ENCODE measurements at regions not wholly inside any gene's neighbourhood (a gene's known extent, or its start where the extent isn't known, plus 50 kb on each side); places are given as distances from the start of the nearest gene placed in this dataset.

DNA sequence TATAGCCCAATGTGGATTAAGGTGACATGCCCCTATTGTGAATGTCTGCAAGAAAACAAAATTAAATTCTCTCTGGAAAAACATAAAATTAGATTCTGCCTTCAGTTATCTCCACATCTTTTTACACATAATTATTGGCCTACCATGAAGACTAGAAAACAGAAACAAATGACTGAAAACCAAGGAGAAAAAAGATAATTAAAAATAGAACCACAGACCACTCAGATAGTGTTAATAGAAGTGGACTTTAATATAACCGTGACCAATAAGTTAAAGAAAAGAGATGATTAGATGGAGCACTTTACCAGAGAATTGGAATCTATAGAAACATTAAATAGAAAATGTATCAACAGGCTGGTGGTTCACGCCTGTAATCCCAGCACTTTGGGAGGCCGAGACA is 445.7 kb downstream of the EPM2A start:
- no peak for DNase-seq

DNA sequence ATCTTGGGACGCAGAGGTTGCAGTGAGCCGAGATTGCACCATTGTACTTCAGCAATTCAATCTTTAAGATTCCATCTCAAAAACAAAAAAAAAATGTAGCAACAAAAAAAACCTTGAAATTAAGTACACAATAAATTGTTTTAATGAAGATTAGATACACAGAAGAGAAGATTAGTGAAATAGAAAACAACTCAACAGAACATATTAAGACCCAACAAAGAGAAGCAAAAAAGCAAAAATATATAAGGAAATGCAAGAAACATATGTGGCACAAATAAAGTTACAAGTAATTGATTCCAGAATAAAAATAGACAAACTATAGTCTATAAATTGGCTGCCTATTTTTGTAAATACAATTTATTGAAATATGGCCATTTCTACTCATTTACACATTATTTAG is 445.2 kb downstream of the EPM2A start:
- no peak for DNase-seq

- DNase-seq: no peak
Measured at GRCh38 chr6:145292066-145292465, 443.3 kb downstream of the EPM2A start.

- no peak for DNase-seq
Measured at GRCh38 chr6:145294942-145295341, 440.4 kb downstream of the EPM2A start.

- no peak for DNase-seq
Measured at GRCh38 chr6:145295746-145296145, 439.6 kb downstream of the EPM2A start.

DNA sequence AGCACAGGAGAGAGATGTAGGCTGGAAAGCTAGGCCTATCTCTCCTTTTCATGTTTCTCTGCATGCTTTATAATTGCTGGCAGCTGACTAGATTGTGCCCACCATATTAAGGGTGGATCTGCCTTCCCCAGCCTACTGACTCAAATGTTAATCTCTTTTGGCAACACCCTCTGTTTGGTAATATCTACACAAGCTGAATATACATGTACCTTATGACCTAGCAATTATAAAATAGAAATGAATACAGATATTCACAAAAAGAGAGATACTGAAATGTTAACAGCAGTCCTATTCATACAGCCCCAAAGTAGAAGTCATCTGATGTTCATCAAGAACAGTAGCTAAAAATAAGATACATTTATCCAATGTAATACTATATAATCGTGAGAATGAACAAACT is 429.6 kb downstream of the EPM2A start:
- DNase-seq: no peak

- no peak for DNase-seq
Measured at GRCh38 chr6:145306489-145306888, 428.8 kb downstream of the EPM2A start.

GRCh38 chr6:145309842-145310535 is 425.3 kb downstream of the EPM2A start:
- no peak for DNase-seq

DNA sequence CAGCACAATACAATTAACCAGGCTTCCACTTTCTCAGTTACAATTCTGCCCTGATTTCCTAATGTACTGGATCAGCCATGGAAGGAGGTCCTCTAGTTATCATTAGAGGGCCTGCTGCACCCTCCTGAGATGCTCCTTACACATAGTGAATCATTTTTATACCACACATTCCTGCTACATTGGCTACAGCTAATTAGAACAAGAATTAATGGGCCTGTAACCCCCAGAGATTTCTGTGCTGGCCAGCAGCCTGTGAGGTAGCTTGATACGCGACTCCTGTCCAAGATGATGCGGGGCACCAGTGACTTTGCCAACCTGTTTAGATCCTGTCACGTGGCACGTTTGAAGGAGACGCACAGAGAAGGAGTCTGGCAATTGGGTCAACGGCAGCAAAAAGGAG is 422.8 kb downstream of the EPM2A start:
- DNase-seq: no peak

DNA sequence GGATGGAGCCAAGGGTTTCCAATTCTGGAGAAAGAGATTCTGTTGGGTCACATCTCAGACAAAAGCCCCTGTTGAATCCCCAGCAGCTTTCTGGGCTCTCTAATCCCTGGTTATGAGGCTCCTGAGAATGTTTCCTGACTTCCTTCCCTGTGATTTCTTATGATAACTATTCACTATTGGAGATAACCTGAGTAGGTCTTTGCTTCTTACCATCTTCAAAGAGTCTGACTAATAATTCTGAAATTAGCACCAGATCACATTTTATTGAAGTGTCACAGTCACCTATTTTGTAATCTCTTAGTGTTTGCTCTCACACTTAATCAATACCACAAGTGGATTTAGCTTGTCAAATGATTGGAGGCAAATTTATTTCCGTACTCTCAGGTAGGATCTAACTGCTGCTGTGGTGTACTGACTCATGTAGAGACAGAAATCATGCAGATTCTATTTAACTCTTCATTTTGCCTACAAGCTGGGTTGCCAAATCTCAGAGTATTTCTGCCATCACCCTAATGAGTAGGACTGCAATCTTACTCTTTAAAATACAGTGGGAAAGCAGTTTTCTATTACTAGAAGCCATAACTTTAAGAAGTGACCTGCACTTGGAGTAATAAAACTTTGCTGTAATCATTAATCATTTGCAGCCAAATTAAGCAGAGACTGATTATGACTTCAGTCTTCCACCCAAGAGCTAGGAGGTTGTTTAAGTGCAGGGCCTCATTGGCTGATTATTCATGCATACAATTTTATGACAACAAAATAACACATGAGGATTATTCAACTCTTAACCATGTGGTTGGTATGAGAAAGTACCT is 422.1 kb downstream of the EPM2A start:
- no peak for DNase-seq

DNA sequence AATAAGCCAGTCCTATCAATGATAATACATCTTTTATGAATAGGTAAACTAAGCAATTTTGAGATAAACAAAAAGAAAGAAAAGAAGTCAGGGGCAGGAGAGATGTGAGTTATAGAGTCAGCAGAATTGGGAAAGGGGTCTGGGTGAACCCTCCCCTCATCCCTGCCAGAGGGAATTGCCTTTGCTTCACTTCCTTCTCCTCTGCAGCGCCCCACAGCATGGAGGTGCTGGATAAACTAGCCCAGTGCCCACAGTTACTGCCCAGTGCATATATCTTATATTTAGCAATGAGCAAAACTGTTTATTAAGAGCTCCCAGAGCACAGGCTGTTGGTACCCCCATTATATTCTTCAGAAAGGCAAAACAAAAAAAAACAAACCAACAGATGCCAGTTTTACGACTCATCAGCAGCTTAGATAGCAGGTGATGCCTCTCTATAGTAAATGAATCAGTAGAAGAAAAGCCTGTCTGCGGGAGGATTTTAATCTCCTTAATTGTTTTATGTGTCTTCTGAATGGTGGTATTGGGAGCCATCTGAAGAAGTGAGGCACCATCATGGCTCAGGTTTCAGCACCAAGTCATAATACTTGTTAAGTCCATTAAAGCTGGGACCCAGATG is 419.2 kb downstream of the EPM2A start:
- DNase-seq: no peak

- DNase-seq: no peak
Measured at GRCh38 chr6:145318952-145319351, 416.4 kb downstream of the EPM2A start.

DNA sequence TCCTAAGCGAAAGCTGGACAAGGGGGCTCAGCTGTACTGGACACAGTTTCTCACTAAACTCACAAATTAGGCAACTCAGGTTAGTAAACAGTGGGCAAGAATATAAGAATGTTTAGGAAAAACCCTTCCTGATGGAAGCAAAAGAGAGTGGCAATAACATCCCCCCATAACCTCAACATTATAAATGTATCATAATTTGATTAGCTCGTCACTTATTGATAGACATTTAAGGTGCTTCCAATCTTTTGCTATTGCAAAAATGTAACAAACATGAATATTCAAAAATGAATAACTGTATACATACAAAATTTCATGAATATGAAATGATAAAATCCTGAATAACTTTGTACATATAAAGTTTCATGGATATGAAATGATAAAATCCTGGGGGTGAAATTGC is 415.7 kb downstream of the EPM2A start:
- no peak for DNase-seq

- no peak for DNase-seq
Measured at GRCh38 chr6:145323646-145324045, 411.7 kb downstream of the EPM2A start.

DNA sequence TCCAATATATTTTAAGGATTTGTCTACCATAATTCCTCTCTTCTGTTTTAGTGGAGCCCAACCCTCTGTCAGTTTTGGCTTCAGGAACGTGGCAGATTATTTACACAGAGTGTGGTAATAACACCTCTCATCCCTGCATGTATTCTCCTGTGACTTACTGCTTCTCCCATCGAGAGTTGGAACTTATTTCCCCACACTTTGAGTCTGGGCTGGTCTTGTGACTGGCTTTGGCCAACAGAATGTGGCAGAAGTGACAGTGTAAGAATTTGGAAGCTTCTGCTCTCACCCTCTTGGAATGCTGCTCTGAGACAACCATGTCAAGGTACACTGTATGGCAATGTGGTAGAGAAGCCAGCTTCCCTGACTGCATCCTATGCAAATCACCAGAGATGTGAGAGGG is 407.7 kb downstream of the EPM2A start:
- DNase-seq: no peak

DNA sequence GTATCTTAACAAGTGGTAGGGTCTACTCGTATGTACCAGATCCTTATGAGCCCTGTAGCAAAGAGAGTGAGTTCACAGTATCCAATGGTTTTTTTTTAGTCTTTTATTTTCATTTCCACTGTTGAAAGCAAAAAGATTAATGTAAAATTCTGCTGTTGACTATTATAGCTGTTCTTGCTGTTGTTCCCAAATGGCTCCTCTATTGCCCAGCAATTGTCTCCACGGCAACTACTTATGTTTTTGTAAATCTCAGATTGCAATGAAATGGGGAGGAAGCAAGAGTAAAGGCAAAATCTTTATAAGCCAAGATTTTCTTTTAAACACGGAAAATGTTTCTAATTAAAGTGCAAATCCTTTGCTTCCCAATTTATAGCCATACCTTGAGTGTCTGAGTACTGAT is 406.1 kb downstream of the EPM2A start:
- no peak for DNase-seq

DNA sequence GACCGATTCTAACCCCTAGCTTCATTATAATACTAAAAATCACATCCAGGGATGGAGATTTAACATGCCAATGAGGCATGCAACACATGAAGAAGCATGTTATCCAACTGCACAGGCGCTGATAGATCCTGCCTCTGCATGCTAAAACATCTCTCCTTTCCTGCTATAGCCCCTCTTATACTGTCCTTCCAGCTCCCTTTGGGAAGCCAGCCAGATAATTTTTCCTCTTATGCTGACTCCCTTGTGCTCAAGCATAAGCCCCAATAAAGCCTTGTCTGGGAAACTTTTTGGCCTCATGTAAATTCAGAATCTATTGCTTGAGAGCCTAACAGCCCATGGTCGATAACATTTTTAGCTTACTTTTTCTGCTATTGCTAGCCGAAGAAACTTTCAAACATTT is 404.3 kb downstream of the EPM2A start:
- DNase-seq: no peak

- no peak for DNase-seq
Measured at GRCh38 chr6:145332011-145332410, 403.3 kb downstream of the EPM2A start.

- DNase-seq: no peak
Measured at GRCh38 chr6:145336119-145336518, 399.2 kb downstream of the EPM2A start.

DNA sequence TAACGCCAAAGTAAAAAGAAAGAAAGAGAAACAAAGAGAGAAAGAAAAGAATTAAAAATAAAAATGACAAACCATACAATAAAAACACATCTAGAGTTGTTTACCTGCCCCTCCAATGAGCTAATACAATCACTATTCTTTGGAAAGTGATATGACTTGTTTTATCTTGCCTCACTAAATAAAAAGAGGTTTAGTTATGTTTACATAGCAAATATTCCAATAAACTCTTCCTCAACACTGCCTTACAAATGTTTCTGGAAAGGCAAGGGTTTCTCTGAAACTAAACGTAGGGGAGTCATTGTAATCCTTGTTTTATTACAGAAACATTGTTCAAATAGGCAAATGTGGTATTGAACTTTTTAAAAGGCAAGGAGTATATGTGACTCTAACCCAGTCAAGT is 396.2 kb downstream of the EPM2A start:
- no peak for DNase-seq

DNA sequence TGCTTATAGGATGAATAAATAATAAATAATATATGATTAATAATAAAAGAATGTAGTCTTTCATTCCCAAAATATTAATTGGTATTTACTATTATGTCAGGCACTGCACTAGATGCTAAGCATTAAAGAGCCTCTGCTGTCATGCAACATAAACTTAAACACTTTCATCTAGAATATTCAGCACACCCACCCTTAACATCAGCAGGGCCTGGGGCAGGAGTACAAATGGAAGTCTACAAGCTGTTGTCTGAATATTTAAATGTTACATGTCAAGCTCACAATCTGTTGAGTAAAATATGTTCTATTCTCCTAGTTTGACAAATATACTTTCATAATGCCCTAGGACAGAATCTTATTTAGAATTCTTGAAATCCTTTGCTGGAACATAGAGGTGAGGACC is 395.1 kb downstream of the EPM2A start:
- DNase-seq: no peak

- no peak for DNase-seq
Measured at GRCh38 chr6:145345094-145345493, 390.2 kb downstream of the EPM2A start.

GRCh38 chr6:145347216-145347615 is 388.1 kb downstream of the EPM2A start:
- DNase-seq: no peak

GRCh38 chr6:145349950-145350510 is 385.3 kb downstream of the EPM2A start:
- DNase-seq: no peak

All from effector CD8-positive, alpha-beta T cell (primary cell).